HG02870 (cell line): ENCODE measurements at regions not wholly inside any gene's neighbourhood (a gene's known extent, or its start where the extent isn't known, plus 50 kb on each side); places are given as distances from the start of the nearest gene placed in this dataset.
"Not testable (repeated sequence)": the region's sequence is repeated elsewhere in the genome, so short reads cannot be mapped to it uniquely, and the experiment has no call there.

Experiments used
- ATAC-seq: cut with Tn5 transposase; IDR thresholded peaks from one replicate; pipeline ENCODE4 v1.9.1; 2021; ENCODE audit warnings: mild to moderate bottlenecking, moderate library complexity; ENCODE audit not compliant: unreplicated experiment

DNA sequence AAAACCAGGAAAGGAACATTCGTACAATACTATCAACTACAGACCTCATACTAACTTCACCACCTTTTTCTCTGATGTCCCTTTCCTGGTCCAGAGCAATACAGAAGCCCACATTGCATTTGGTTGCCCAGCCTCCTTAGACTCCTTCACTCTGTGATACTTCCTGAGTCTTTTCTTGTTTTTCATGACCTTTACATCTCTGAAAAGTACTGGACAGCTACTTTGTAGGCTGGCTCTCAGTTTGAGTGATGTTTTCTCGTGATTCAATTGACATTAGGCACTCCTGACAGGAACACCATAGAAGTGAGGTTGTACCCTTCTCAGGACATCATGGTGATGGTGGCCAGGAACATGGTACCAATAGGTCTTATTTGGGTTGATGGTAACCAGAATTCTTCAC lies 185.9 kb upstream of the SLC39A10 start:
- ATAC-seq = no peak

DNA sequence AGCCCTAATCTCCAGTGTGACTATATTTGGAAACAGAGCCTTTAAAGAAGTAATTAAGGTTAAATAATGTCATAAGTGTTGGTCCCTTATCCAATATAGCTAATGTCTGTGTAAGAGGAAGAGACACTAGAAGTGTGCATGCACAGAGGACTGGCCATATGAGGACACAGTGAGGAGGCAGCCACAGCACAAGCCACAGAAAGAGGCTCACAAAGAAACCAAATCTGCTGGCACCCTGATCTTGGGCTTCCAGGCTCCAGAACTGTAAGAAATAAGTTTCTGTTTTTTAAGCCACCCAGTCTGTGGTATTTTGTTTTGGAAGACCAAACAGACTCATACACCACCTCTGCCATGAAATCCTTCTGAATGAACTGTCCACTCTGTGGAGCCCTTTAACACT lies 186.4 kb upstream of the SLC39A10 start:
- ATAC-seq = no peak

DNA sequence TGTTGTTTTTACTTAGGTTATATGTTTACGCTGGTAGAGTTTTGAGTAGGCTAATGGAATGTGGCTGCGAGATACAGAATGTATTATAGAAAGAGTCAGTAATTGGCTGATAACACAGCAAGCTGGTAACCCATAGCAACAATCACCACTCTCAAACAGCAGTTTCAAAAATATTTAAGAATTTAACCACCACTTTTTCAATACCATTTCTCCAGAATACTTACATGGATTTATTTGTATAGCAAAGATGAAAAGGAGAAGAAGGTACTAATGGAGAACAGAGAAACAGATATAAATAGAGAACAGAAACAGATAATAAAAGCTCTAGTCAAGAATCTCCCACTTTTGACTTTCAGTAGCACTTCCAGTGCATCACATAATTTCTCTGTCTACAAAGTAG lies 188.3 kb upstream of the SLC39A10 start:
- peak; percentile 86 for ATAC-seq

DNA sequence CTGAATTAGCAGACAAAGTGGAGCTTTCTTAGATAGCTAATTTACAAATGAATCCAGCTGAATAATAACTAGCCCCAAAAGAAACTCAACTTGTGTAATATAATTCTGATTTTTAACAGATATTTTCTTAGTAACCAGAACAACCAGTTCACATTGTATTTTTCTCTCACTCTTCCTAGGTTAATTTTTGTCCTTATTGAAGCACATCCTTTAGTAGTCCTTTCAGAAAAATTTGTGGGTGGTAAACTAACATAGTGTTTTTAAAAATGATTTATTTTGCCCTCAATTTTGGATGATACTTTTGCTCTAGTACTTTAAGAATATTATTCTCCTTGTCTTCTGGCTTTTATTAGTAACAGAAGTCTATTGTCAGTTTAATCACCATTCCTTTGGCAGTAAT lies 190.6 kb upstream of the SLC39A10 start:
- ATAC-seq = no peak

DNA sequence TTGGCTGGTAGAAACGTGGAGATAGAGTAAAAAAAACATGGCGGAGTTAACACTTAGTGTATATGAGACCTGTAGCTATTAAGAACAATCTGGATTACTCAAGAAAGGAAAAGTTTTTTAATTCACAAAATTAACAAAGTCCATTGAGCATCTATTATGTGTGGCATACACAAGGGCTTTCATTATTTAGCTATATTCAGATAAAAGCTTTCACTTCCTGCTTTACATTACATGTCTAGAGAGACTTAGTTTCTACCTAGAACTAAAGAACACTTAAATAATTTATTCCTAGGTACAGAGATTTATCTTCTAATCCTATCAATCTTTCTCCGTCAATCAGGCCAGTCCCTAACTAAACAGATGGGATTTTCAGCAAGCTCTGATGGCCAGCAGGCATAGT lies 196.0 kb upstream of the SLC39A10 start:
- no peak for ATAC-seq

DNA sequence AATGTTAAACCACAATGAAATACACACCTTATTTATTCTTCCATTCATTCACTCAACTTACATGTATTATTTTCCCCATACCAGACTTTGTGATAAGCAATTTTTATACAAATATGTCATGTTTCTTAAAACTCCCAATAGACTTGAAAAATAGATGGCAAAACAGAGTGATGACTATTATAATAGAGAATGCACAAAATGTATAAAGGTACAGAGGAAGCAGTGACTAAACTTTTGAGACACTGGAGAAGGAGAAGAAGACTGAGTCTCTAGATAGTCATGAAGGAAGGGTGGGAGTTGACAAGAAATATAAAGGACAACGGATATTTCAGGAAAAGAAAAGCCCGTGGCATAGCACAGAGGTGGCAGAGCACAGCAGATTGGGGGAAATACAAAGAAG lies 198.1 kb upstream of the SLC39A10 start:
- no peak for ATAC-seq

DNA sequence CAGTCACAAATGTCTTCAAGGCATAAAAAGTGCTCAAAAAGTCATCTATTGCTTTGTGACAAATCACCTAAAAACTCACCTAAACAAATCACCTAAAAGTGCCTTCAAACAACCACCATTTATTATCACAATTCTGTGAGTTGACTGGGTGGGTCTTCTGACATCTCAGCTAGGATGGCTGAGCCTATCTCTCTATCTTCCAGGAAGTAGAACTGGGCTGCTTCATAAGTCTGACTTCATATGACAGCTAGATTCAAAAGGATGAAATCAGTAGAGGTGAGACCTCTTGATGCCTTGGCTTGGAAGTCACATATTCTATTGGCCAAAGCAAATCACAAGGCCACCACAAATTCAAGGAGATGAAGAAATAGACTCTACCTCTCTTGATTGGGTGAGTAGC lies 199.2 kb upstream of the SLC39A10 start:
- ATAC-seq = no peak

DNA sequence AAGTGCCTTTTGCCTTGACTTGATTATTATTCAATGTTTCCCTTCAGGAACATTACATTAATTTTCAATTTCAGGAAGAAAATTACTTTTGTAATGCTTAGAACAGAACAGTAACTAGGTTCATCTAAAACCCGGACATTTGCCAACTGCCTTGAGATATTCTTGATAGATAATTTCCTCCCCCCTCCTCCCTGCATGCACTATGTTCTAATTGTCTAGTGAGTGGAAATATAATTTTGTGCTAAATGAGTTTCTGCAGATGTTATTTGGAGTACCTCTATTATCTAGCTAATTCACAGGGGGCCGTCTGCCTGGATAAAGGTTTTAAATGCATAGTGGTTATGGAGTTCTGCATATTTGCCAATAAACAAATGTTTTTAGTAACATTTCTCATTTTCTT lies 200.3 kb upstream of the SLC39A10 start:
- no peak for ATAC-seq

DNA sequence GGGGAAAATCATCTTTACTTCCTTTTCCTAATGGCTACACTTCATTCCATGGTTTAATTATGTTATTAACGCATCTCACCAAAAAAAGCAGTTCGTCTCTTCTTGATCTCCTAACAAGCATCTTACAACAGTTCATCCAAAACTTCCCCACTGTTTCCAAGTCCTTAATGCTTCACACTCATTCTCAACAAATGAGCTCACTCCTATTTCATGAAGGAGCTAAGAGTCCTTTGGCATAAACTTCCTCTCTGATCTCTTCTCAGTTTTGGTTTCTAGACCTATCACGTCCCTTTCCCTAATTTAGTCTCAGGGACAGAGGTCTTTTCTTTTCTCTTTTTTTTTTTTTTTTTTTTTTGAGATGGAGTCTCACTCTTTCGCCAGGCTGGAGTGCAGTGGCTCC lies 205.9 kb upstream of the SLC39A10 start:
- no peak for ATAC-seq

DNA sequence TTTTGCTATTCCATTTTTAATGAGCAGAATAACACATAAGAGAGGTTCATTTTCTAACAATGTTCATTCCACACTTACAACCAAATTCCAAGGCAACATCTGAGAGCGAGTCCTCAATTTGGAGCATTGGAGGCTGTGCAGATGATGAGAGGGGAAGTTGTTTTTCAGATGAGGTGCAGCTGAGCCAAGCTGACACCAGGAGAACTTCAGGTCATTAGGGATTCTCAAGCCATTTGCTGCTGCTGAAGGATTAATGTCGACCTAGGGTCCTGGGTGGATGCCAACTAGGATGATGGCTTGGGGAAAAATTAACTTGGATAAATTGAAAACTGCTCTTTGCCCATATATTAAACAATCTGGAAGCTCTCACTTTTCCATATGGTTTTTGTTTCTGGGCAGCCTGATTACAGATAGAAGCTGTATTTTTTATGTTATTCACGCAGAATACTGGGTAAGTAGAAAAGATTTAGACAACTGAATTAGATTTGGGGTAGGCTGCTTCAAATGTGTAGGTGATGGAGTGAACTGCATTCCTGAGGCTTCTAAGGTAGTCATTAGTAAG lies 206.4 kb upstream of the SLC39A10 start:
- no peak for ATAC-seq

DNA sequence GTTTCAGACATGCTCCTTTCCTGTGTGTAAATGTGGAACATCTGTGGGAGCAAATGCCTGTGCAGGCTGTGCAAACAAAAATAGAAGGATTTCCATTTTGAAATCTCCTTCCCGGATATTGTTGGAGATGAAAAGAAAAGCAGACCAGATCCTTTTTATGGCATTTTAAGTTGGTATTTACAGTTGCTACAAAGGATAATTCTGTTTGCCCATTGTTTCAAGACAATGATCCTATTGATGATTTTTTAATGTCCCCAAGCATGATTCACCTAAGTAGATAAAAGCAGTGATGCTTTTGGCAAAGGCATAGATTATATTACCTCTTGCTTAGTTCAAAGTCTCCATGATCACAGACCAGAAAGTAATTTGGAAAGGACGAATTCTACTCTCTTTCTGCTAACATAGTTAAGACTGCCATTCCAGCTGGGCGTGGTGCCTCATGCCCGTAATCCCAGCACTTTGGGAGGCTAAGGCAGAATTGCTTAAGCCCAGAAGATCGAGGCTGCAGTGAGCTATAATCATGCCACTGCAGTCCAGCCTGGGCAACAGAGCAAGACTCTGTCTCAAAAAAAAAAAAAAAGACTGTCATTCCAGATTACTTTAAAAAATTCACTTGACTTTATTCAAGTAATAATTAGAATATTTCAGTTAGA lies 209.6 kb upstream of the SLC39A10 start:
- no peak for ATAC-seq

DNA sequence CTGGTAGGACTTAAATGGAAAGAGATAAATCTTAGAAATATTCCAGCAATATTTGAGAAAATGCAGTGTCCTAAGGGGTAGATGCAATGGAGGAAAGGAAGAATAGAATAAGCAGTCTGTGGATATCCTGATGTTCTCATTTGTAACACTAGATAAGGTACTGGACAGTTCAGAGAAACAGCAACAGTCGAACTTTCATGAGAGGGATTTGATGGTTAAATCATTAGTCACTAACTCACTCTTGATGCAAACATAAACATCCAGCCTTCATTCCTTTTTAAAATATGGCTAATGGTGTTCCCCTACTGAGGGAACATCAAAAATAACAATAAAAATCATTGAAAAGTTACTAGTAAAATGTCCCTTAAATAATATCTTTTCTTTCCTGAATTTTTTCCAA lies 211.4 kb upstream of the SLC39A10 start:
- ATAC-seq = no peak

DNA sequence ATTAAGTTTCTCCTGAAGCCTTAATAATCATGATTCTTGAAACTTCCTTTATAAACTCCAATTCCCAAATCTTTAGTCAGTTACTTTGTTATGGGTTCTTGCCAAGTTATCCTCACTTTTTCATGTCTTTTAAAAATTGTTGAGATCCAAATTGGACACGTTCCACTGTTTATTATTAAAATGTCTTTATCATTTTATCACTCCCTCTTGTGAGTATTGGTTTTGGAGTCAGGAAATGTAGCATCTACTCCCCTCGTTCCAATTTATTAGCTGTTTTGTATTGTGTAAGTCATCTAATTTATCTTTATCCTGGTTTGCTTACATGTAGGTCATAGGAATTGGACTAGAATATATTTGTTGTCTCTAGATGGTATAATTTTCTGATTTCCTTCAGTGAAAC lies 213.1 kb upstream of the SLC39A10 start:
- no peak for ATAC-seq

DNA sequence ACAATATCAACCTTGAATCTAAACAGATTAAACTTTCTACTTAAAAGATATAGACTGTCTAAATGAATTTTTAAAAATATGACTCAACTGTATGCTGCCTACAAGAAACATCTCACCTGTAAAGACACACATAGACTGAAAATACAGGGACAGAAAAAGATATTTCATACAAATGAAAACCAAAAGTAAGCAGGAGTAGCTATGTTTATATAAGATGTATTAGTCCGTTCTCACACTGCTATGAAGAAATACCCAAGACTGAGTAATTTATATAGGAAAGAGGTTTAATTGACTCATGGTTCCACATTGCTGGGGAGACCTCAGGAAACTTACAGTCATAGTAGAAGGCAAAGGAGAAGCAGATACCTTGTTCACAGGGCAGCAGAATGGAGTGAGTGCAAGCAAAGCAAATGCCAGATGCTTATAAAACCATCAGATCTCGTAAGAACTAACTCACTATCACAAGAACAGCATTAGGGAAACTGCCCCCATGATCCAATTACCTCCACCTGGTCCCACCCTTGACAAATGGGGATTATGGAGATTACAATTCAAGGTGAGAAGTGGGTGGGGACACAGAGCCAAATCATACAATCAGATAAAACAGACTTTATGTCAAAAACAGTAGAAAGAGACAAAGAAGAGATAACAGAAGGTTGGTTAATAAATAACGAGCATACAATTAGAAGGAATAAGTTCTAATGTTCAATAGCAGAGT lies 214.4 kb upstream of the SLC39A10 start:
- no peak for ATAC-seq

DNA sequence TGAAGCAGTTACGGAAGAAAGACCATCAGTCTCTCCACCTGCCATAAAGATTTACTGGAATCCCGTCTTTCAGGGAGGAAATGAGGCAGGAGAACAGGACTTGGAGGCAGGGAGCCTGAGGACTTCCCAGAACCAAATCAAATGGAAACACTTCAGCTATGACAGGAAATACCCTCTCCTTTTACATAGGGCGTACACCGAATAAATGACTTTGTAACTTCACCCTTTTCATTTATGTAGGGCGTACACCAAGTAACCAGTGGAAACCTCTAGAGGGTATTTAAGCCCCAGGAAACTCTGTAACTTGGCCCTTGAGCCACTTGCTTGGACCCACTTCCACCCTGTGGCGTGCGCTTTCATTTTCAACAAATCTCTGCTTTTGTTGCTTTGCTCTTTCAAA lies 218.3 kb upstream of the SLC39A10 start:
- ATAC-seq = no peak

DNA sequence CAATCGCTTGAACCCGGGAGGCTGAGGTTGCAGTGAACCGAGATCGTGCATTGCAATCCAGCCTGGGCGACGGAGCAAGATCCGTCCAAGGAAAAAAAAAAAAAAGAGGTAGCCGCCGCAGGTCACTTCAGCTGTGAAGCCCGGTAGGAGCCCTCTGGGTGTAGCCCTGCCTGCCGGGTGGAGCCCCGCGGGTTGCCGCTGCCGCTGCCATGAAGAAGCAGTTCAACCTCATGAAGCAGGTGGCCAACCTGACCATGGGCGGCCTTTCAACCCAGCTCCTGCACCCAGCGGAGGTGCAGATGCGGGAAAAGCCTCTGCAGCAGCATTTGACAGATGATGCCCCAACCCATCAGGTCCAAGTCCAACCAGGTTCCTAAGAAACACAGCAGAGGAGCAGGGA lies 219.5 kb upstream of the SLC39A10 start:
- no peak for ATAC-seq

DNA sequence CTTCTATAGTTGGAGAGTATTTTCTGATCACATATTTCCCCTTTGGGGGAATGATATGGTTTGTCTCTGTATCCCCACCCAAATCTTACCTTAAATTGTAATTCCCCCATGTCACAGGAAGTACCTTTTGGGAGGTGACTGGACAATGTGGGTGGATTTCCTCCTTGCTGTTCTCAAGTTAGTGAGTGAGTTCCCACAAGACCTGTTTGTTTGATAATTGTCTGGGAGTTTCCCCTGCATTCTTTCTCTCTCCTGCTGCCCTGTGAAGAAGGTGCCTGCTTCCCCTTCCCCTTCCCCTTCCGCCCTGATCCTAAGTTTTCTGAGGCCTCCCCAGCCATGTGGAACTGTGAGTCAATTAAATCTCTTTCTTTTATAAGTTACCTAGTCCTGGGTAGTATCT lies 222.7 kb upstream of the SLC39A10 start:
- no peak for ATAC-seq

DNA sequence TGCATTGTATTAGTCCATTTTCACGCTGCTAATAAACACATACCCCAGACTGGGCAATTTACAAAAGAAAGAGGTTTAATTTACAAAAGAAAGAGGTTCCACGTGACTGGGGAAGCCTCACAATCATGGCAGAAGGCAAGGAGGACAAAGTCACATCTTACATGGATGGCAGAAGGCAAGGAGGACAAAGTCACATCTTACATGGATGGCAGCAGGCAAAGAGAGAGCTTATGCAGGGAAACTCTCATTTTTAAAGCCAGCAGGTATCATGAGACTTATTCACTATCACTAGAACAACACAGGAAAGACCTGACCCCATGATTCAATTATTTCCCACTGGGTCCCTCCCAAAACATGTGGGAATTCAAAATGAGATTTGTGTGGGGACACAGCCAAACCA lies 223.3 kb upstream of the SLC39A10 start:
- ATAC-seq = not testable (repeated sequence)

DNA sequence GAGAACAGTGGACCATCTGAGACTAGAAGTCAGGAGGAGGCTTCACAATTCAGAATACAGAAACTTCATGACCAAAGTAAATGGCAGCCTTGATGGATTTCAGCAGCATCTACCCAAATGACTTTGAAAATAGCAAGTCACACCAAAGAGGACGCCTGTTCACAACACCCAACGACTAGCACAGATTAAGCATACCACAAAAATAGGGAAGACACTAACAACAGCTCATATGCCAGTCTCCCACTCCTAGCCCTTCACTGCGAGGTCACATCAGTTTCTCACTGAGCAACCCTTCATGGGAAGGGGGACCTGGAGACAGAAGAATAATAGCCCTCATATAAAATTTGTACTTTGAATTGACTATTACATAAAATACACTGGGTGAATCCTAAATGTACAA lies 228.4 kb upstream of the SLC39A10 start:
- ATAC-seq = no peak

DNA sequence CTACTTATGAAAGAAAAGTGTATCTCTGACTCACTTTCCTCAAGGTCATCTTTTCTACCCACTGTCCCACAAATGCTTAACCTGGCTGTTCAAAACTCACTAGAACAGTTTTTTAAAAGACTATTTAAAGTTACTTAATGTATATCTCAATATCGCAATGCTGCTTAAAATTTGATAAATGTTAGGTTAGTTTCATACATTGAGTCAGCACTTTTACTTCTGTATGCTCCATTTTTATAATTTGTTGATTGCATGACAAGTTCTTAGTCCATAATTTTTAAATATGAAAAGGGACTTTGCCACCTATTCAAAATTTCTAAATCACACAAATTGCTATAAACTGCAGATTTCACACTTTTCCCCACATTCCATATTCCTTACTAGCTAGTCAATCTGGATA lies 231.7 kb upstream of the SLC39A10 start:
- no peak for ATAC-seq

DNA sequence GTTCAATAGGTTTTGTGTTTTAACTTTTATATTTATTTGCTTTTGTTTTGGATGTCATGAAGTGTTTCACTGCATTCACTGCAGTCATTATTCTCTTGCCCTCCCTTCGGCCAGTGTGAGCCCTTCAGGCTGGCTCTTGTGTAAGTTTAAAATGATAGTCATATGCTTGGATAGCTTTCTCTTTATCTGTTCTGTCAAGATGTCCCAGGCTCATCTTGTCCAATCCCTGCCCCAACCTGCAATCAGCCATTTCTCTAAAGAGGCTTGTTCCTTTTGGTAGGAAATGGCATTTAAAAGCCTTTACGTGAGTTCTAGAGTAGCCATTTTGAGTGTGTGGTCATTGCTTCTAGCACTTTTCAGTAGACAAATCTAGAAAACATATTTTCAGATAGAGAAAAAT lies 238.0 kb upstream of the SLC39A10 start:
- ATAC-seq = no peak

DNA sequence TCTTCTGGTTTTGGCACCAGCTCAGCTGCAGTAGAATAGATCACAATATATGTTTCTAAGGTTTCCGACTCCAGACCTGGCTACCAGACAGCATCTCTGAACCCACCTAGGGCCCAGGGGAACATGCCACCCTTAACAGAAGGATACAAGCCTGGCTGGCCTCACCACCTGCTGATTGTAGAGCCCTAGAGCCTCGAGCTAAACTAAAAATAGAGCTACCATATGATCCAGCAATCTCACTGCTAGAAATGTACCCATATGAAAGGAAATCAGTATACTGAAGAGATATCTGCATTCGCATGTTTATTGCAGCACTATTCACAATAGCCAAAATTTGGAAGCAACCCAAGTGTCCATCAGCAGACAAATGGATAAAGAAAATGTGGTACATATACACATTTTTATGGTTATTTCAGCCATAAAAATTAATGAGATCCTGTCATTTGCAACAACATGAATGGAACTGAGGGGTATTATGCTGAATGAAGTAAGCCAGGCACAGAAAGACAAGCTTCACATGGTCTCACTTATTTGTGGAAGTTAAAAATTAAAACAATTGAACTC lies 242.4 kb upstream of the SLC39A10 start:
- ATAC-seq = no peak
